ENCODE measurements at regions not wholly inside any gene's neighbourhood (a gene's known extent, or its start where the extent isn't known, plus 50 kb on each side); places are given as distances from the start of the nearest gene placed in this dataset.

GRCh38 chr1:8179132-8179793, 138.7 kb upstream of the SLC45A1 start:
- POLR2A ChIA-PET, result no interaction called here
- TF ChIP-seq, protein P1, sequence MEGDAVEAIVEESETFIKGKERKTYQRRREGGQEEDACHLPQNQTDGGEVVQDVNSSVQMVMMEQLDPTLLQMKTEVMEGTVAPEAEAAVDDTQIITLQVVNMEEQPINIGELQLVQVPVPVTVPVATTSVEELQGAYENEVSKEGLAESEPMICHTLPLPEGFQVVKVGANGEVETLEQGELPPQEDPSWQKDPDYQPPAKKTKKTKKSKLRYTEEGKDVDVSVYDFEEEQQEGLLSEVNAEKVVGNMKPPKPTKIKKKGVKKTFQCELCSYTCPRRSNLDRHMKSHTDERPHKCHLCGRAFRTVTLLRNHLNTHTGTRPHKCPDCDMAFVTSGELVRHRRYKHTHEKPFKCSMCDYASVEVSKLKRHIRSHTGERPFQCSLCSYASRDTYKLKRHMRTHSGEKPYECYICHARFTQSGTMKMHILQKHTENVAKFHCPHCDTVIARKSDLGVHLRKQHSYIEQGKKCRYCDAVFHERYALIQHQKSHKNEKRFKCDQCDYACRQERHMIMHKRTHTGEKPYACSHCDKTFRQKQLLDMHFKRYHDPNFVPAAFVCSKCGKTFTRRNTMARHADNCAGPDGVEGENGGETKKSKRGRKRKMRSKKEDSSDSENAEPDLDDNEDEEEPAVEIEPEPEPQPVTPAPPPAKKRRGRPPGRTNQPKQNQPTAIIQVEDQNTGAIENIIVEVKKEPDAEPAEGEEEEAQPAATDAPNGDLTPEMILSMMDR (IDR thresholded peaks at IDR 0.05; ENCODE audit: control extremely low read depth, extremely low read depth, low read depth, missing control alignments), result no peak
- CTCF ChIA-PET, result interaction anchor here (1.2 to 1.6 kb wide), 2 partner anchors 13 to 15 kb away, joined by 3 to 4 read pairs; no protein-coding TSS in a partner anchor
- no peak for DNase-seq (ENCODE audit: extremely low spot score)

- no peak for DNase-seq (ENCODE audit: extremely low spot score)
- TF ChIP-seq, protein P1 (IDR thresholded peaks at IDR 0.05; ENCODE audit: control extremely low read depth, extremely low read depth, low read depth, missing control alignments), result no peak
- ChIA-PET CTCF (no interaction called here), POLR2A (no interaction called here)
Measured at GRCh38 chr1:8176279-8176678, 141.6 kb upstream of the SLC45A1 start.

GRCh38 chr1:8174807-8175206, 143.1 kb upstream of the SLC45A1 start:
- ChIA-PET POLR2A (no interaction called here), CTCF (no interaction called here)
- DNase-seq (ENCODE audit: extremely low spot score), result no peak
- TF ChIP-seq, protein P1 (IDR thresholded peaks at IDR 0.05; ENCODE audit: control extremely low read depth, extremely low read depth, low read depth, missing control alignments), result no peak

GRCh38 chr1:8171751-8172464, 145.8 kb upstream of the ERRFI1 start:
- ChIA-PET POLR2A (no interaction called here), CTCF (interaction anchor here (1.6 kb wide), 1 partner anchor 18 kb away, joined by 4 read pairs; no protein-coding TSS in a partner anchor)
- TF ChIP-seq, protein P1 (IDR thresholded peaks at IDR 0.05; ENCODE audit: control extremely low read depth, extremely low read depth, low read depth, missing control alignments), result no peak
- DNase-seq (ENCODE audit: extremely low spot score), result no peak

- TF ChIP-seq, protein P1 (IDR thresholded peaks at IDR 0.05; ENCODE audit: control extremely low read depth, extremely low read depth, low read depth, missing control alignments), result no peak
- DNase-seq (ENCODE audit: extremely low spot score), result no peak
- ChIA-PET POLR2A (interaction anchor here (1.4 kb wide), 1 partner anchor 73 kb away, joined by 3 read pairs; no protein-coding TSS in a partner anchor), CTCF (interaction anchor here (1.6 kb wide), 1 partner anchor 15 kb away, joined by 6 read pairs; no protein-coding TSS in a partner anchor)
Measured at GRCh38 chr1:8170059-8170835, 144.1 kb upstream of the ERRFI1 start.

All from GM10248 (cell line).